GM19372 (cell line): ENCODE measurements at regions not wholly inside any gene's neighbourhood (a gene's known extent, or its start where the extent isn't known, plus 50 kb on each side); places are given as distances from the start of the nearest gene placed in this dataset.
"Not testable (repeated sequence)": the region's sequence is repeated elsewhere in the genome, so short reads cannot be mapped to it uniquely, and the experiment has no call there.

ENCODE experiments used
- ATAC-seq: cut with Tn5 transposase; IDR thresholded peaks from one replicate; pipeline ENCODE4 v1.9.1; 2021; ENCODE audit warnings: mild to moderate bottlenecking, low read depth, moderate library complexity; ENCODE audit not compliant: unreplicated experiment

GRCh38 chr6:19694697-19695096, 142.5 kb upstream of the ID4 start:
- ATAC-seq = no peak

- ATAC-seq = no peak
These were observed 139.4 kb upstream of the ID4 start for GRCh38 chr6:19697744-19698290.

- ATAC-seq = no peak
These were observed 137.2 kb upstream of the ID4 start for GRCh38 chr6:19699932-19700331.

GRCh38 chr6:19705606-19706005, 131.6 kb upstream of the ID4 start:
- ATAC-seq = no peak

- ATAC-seq = no peak
These were observed 125.0 kb upstream of the ID4 start for GRCh38 chr6:19712012-19712688.

- ATAC-seq = no peak
These were observed 124.2 kb upstream of the ID4 start for GRCh38 chr6:19712998-19713397.

GRCh38 chr6:19713411-19713810, 123.8 kb upstream of the ID4 start:
- ATAC-seq = no peak

GRCh38 chr6:19713984-19714383, 123.2 kb upstream of the ID4 start:
- ATAC-seq = no peak

GRCh38 chr6:19714434-19715166, 122.6 kb upstream of the ID4 start:
- no peak for ATAC-seq

GRCh38 chr6:19715167-19715551, 122.0 kb upstream of the ID4 start:
- no peak for ATAC-seq

GRCh38 chr6:19719691-19720128, 117.5 kb upstream of the ID4 start:
- no peak for ATAC-seq

GRCh38 chr6:19721766-19722377, 115.3 kb upstream of the ID4 start:
- no peak for ATAC-seq

- no peak for ATAC-seq
These were observed 114.2 kb upstream of the ID4 start for GRCh38 chr6:19722999-19723398.

GRCh38 chr6:19723545-19723944, 113.6 kb upstream of the ID4 start:
- ATAC-seq = no peak

GRCh38 chr6:19725436-19725835, 111.7 kb upstream of the ID4 start:
- ATAC-seq = not testable (repeated sequence)

- ATAC-seq = no peak
These were observed 105.9 kb upstream of the ID4 start for GRCh38 chr6:19731282-19731681.

- ATAC-seq = no peak
These were observed 103.1 kb upstream of the ID4 start for GRCh38 chr6:19734061-19734460.

- no peak for ATAC-seq
These were observed 102.7 kb upstream of the ID4 start for GRCh38 chr6:19734519-19734918.

GRCh38 chr6:19736066-19736465, 101.1 kb upstream of the ID4 start:
- ATAC-seq = no peak

GRCh38 chr6:19738010-19738409, 99.2 kb upstream of the ID4 start:
- ATAC-seq = no peak

GRCh38 chr6:19749722-19750121, 87.4 kb upstream of the ID4 start:
- ATAC-seq = no peak
